HG03354 (cell line): ENCODE measurements at regions not wholly inside any gene's neighbourhood (a gene's known extent, or its start where the extent isn't known, plus 50 kb on each side); places are given as distances from the start of the nearest gene placed in this dataset.

ENCODE experiments used
- ATAC-seq: cut with Tn5 transposase; IDR thresholded peaks from one replicate; pipeline ENCODE4 v1.9.1; 2021; ENCODE audit warnings: mild to moderate bottlenecking; ENCODE audit not compliant: unreplicated experiment, poor library complexity, severe bottlenecking

DNA sequence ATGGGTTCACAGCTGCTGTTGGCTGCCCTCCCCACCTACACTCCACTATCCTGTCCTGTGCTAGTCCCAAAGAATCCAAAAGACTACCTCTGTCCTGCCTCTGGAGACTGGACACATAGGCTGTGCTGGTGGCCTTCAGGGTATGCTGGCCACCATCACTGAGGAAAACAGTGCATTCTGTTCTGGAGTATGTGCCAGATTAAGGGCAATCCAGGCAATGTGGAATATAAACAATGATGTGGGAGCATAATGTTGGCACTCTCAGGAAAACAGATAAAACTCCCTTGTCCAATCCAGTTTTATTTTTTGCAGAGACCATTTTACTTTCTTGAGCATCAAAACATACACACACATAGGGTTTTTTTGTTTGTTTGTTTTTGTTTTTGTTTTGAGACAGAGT is 94.3 kb downstream of the GLUL start:
- ATAC-seq: no peak

DNA sequence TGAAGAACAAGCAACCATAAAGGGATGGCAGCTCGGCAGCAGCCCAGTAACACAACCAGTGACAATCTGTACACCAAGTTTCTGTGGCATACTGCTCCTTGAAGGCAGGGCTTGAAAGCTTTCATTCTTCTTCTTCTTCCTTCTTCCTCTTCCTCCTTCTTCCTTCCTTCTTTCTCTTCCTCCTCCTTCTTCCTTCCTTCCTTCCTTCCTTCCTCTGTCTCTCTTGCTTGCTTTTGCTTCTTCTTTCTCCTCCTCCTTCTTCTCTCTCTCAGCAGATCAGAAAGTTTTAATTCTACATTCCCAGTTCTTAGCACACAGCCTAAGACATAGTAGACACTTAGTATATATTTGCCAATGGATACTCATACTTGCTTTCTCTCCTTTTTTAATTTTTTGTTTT is 95.9 kb downstream of the GLUL start:
- ATAC-seq: no peak

DNA sequence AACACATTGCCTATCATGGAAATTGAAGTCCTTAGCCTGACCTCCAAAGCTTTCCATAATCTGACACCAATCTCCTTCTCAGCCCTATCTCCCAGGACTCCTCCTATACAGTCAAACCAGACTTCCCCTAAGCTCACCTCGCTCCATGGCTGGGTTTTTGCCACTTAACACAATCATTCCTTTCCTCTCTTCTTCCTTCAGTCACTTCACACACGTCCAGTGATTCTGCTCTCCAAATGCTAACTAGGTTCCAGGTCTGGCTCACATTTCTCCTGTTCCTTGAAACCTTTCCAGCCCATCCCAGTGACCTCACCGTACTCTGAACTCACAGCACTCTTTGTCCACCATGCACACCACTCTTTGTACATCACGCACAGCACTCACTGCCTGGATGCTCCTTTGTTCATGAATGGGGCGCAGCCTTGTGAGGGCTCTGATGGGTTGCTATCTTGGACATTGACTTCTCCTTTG is 98.4 kb downstream of the GLUL start:
- no peak for ATAC-seq

GRCh38 chr1:182292193-182292741 is 99.3 kb downstream of the GLUL start:
- no peak for ATAC-seq

DNA sequence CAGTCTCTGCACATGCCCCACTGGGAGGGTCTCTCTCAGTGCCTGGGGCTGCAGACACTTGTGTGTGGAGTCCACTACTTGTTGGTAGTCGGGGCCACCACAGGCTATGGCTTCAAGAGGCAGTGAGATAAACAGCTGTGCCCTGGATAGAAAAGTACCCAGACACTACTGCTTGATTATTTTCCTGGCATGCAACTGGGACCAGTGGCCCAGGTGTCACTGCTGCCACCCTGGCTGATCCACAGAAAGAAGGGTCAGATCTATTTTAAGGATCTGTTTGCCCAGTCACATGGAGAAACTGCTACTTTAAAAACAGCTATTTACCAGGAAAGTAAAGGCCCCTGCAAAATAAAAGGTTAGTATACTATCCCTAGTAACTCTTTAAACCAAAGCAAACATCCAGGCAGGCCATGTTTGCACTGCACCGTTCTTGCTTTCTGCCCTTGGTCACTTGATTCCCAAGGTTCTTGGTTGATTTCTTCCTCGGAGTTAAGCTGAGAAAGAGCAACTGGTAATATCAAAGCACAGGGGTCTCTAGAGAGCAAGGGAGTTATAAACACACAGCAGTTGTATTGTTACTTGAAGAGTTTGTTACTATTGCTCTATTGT is 99.9 kb downstream of the GLUL start:
- no peak for ATAC-seq

- no peak for ATAC-seq
These were observed 102.6 kb downstream of the GLUL start for GRCh38 chr1:182288749-182289604.

DNA sequence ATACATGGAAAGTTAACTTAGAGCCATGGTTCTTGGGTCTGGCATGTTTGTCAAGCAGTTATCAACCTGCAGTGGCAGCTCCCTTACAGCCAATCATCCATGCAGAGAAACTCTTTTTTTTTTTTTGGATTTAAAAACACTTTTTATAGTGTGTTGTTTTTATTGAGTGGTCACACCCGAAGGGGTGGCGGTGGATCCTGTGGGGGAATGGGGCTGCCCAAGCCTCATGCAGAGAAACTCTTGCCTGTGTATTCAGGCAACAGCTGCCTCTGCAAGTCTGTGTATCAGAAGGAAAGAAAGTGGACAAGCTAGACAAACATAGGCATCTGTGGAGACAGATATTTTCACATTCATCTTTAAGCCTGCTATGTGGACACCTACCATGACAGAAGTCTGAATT is 104.8 kb downstream of the GLUL start:
- ATAC-seq: no peak

DNA sequence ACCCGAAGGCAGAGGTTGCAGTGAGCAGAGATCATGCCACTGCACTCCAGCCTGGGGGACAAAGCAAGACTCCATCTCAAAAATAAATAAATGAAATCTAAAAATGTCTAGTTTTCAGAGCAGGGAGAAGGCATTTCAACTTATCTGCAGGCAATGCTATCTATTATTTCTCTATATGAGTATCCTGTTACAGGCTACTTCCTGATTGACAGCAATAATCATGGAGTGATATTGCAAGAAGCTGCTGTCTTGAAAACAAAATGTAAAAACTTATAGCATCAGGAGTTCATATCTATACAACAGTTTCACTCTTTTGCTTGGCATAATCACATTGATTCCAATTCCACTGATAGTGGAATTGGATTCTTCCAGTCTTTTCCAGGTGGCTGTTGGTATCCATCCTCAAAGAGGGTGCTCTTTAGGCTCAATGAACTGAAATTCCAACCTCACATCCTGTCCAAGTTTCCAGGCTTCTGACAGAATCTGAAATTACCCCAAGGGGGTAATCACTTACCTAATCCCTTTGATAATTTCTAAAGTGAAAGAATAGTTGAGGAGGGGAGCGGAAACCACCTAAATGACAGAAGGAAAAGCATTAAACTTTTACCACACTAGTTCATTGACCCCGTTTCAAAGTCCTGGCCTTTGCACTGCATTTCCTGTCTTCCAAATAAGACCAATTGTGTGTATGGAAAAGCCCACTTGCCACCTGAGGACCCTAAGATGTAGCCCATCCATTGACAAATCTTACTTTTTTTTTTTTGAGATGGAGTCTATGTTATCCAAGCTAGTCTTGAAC is 107.6 kb downstream of the GLUL start:
- ATAC-seq: no peak

DNA sequence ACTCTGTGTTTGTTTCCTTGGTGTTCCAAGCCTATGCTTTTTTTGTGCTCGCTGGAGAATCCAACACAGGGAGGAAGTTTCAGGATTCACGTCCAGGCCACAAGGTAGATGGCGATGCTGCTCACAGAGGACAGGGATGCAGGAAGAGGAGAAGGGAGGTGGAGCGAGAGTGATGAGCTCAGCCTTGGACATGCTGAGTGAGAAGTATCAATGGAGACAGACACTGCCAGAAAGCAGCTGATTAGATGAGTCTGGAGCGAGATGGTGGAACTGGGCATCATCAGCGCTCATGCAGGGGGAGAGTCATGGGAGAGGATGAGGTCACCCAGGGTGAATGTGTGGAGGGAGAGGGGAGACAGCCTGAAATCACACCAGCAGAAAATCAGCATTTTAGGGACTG is 110.0 kb downstream of the GLUL start:
- ATAC-seq: no peak

- ATAC-seq: no peak
These were observed 111.1 kb downstream of the GLUL start for GRCh38 chr1:182280504-182280900.

DNA sequence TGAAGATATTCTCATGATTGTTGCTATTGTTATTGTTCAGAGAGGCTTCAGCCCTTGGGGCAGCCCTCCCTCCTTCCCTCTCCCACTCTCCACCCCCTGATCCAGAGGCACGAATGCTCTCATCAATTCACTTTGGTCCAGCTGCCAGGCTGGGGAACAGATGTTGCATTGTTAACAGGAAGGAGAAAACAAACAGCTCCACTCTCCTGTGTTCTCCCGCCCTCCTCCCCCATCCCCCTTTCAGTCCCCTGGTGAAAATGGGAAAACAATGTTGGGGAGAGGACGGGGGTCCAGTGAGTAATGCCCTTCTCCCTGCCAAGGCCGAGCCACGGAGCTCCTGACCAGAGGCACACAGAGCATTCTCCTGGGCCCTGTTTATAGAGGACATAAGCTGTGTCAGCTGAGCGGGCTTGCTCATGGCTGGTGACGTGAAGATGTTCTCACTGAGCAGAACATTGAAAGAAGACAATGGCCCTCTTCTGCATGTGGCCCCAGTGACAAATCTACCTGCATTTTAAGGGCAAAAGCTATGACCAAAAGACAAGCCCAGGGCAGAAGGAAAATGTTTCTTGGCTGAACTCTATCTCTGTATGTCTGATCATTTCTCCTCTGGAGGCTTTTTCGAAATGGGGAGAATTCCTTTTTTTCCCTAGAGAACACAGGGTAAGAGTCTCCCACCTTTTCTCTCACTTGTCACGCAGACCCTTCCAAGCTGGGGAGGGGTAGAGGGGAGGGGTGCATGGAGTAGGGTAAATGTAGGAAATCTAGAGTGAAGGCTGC is 111.7 kb downstream of the GLUL start:
- ATAC-seq: no peak

DNA sequence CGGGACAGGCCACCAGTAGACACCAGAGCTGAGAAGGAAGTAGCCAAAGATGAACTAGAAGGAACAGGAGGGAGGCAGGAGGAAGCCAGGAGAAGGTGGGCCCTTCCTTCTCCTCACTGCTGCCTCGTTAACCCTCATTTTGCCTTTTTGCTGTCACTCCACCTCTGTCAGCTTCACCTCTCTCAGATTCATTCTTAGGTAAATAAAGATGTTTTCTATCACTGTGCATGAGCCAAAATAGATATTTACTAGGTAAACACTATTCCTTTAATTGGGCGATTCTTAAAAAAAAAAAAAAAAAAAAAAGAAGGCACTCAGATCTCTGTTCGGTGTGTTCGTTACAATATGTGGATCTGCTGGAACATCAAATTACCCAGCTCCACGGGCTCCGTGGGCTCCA is 112.3 kb downstream of the GLUL start:
- no peak for ATAC-seq

GRCh38 chr1:182278144-182279054 is 113.2 kb downstream of the GLUL start:
- ATAC-seq: no peak

- no peak for ATAC-seq
These were observed 116.3 kb downstream of the GLUL start for GRCh38 chr1:182275271-182275670.

GRCh38 chr1:182274618-182275017 is 117.0 kb downstream of the GLUL start:
- no peak for ATAC-seq

- ATAC-seq: no peak
These were observed 120.9 kb downstream of the GLUL start for GRCh38 chr1:182270731-182271130.

DNA sequence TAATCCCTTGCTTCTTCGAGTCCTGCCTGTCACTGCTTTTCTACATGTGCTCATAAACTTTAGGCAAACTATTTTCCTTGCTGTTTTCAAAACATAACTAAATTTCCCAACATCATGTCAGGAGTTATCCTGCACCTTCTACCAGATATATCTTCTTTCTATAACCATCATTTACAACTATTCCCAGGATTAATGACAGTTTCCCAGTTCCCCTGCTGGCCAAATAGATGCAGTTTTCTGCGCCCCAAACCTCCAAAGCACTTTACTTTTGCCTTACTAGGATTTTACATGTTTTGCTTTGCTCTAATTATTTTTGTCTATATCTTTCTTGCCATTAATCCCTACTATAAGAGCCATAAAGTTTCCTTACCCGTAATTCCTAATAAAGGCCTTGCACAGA is 122.5 kb downstream of the GLUL start:
- no peak for ATAC-seq

GRCh38 chr1:182268669-182269068 is 122.9 kb downstream of the GLUL start:
- no peak for ATAC-seq

- no peak for ATAC-seq
These were observed 127.4 kb downstream of the GLUL start for GRCh38 chr1:182264185-182264584.
